ENCODE measurements at regions not wholly inside any gene's neighbourhood (a gene's known extent, or its start where the extent isn't known, plus 50 kb on each side); places are given as distances from the start of the nearest gene placed in this dataset.

- no peak for DNase-seq (ENCODE audit: low read depth, low spot score)
- dilution Hi-C loops (cut with MboI; ENCODE audit: extremely low pct_ligation_motif_present, low sequenced_read_pairs), result no loop called here
- H3K27me3 ChIP-seq (ENCODE audit: control insufficient read depth, extremely low read depth, insufficient read depth, low read length), result no peaks in the 10 kb centered on the region
Observed at GRCh38 chr10:123474700-123475099, 191.5 kb upstream of the GPR26 start.

GRCh38 chr10:123475466-123475865 lies 190.7 kb upstream of the GPR26 start:
- Histone ChIP-seq H3K9ac (ENCODE audit: control insufficient read depth, extremely low read depth, insufficient read depth, low read length) (no peak overlapping the region), H3K4me1 (ENCODE audit: control insufficient read depth, extremely low read depth, insufficient read depth, low read length) (no peaks in the 10 kb centered on the region), H3K27ac (ENCODE audit: control insufficient read depth, insufficient read depth, low read length) (no peak overlapping the region), H3K79me2 (ENCODE audit: control insufficient read depth, insufficient read depth, low read length) (no peaks in the 10 kb centered on the region), H4K20me1 (ENCODE audit: control insufficient read depth, extremely low read depth, insufficient read depth, low read length) (no peaks in the 10 kb centered on the region), H2AFZ (ENCODE audit: control insufficient read depth, low read length) (no peak overlapping the region), H3K9me1 (ENCODE audit: control insufficient read depth, extremely low read depth, insufficient read depth, low read length) (no peaks in the 10 kb centered on the region), H3K4me3 (ENCODE audit: control insufficient read depth in 2 of 3, extremely low read depth in 1 of 3, insufficient read depth in 2 of 3, low read depth in 1 of 3, low read length in 3 of 3) (no peak overlapping the region), H3K9me3 (ENCODE audit: control insufficient read depth, low read depth, low read length) (no peaks in the 10 kb centered on the region), H3K4me2 (ENCODE audit: control insufficient read depth, extremely low read depth, insufficient read depth, low read depth, low read length) (no peak overlapping the region), H3K27me3 (ENCODE audit: control insufficient read depth, extremely low read depth, insufficient read depth, low read length) (no peaks in the 10 kb centered on the region), H3K36me3 (ENCODE audit: control insufficient read depth in 2 of 2, extremely low read depth in 1 of 2, insufficient read depth in 2 of 2, low read length in 2 of 2) (no peaks in the 10 kb centered on the region)
- DNase-seq (ENCODE audit: low read depth, low spot score) (no peak), FAIRE-seq (no peak)
- dilution Hi-C loops (cut with MboI; ENCODE audit: extremely low pct_ligation_motif_present, low sequenced_read_pairs), result no loop called here
- TF ChIP-seq EZH2 (IDR thresholded peaks at IDR 0.05; ENCODE audit: low read length) (no peak), CTCF (optimal IDR thresholded peaks at IDR 0.05 in 1 of 3, IDR thresholded peaks at IDR 0.05 in 1 of 3, conservative IDR thresholded peaks at IDR 0.05 in 1 of 3; ENCODE audit: extremely low read depth in 1 of 3, insufficient read depth in 2 of 3, low read length in 3 of 3) (no peak)

More at GRCh38 chr10:123474700-123475099, 191.5 kb upstream of the GPR26 start:
- FAIRE-seq, result no peak
- Histone ChIP-seq H3K9me3 (ENCODE audit: control insufficient read depth, low read depth, low read length) (no peaks in the 10 kb centered on the region), H2AFZ (ENCODE audit: control insufficient read depth, low read length) (no peak overlapping the region), H3K9me1 (ENCODE audit: control insufficient read depth, extremely low read depth, insufficient read depth, low read length) (no peaks in the 10 kb centered on the region), H3K4me2 (ENCODE audit: control insufficient read depth, extremely low read depth, insufficient read depth, low read depth, low read length) (no peak overlapping the region), H3K79me2 (ENCODE audit: control insufficient read depth, insufficient read depth, low read length) (no peaks in the 10 kb centered on the region), H3K36me3 (ENCODE audit: control insufficient read depth in 2 of 2, extremely low read depth in 1 of 2, insufficient read depth in 2 of 2, low read length in 2 of 2) (no peaks in the 10 kb centered on the region), H4K20me1 (ENCODE audit: control insufficient read depth, extremely low read depth, insufficient read depth, low read length) (no peaks in the 10 kb centered on the region), H3K9ac (ENCODE audit: control insufficient read depth, extremely low read depth, insufficient read depth, low read length) (no peak overlapping the region), H3K4me3 (ENCODE audit: control insufficient read depth in 2 of 3, extremely low read depth in 1 of 3, insufficient read depth in 2 of 3, low read depth in 1 of 3, low read length in 3 of 3) (no peak overlapping the region), H3K27ac (ENCODE audit: control insufficient read depth, insufficient read depth, low read length) (no peak overlapping the region), H3K4me1 (ENCODE audit: control insufficient read depth, extremely low read depth, insufficient read depth, low read length) (no peaks in the 10 kb centered on the region)
- TF ChIP-seq CTCF (optimal IDR thresholded peaks at IDR 0.05 in 1 of 3, IDR thresholded peaks at IDR 0.05 in 1 of 3, conservative IDR thresholded peaks at IDR 0.05 in 1 of 3; ENCODE audit: extremely low read depth in 1 of 3, insufficient read depth in 2 of 3, low read length in 3 of 3), result no peak
- TF ChIP-seq EZH2 (IDR thresholded peaks at IDR 0.05; ENCODE audit: low read length), result no peak
